Dedifferentiated amniotic fluid mesenchymal stem cell (primary cell): ENCODE measurements at regions not wholly inside any gene's neighbourhood (a gene's known extent, or its start where the extent isn't known, plus 50 kb on each side); places are given as distances from the start of the nearest gene placed in this dataset.

Source experiments
- DNase-seq: peaks from one replicate; pipeline ENCODE4 v3.0.0-alpha.2; 2016; ENCODE audit errors: extremely low spot score

- no peak for DNase-seq
Measured at GRCh38 chr4:184575306-184575705, 73.9 kb downstream of the CASP3 start.

GRCh38 chr4:184574861-184575260, 74.4 kb downstream of the CASP3 start:
- DNase-seq: no peak

DNA sequence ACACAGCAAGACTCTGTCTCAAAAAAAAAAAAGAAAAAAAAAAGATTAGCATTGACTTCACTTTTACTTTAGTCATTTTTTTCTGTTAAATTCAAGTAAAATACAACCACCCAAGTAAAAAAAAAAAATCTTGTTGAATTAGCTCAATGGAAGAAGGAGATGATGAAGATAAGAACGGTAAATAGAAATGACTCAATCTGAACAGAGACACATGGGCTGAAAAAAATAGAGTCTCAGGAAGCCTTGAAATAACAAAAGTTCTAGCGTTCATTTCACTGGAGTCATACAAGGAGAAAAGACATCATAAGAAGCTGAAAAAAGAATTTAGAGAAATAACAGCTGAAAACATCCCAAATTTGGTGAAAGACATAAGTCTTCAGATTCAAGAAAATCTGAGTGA, 75.5 kb downstream of the CASP3 start:
- no peak for DNase-seq

DNA sequence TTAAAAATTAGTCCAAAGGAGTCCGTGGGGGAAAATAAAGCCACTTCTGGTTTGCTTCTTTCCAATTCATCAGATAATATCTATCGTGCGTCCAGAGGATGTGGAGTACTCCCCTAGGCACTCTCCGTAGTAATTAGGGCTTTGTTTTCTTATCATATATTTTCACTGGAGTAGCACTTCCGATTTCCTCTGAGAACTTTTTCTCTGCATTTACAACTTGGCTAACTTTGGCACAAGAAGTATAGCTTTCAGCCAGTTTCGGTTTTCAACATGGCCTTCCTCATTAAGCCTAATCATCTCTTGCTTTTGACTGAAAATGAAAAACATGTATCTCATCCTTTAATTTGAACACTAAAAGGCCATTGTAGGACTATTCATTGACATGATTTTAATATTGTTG, 80.5 kb downstream of the CASP3 start:
- DNase-seq: no peak

DNA sequence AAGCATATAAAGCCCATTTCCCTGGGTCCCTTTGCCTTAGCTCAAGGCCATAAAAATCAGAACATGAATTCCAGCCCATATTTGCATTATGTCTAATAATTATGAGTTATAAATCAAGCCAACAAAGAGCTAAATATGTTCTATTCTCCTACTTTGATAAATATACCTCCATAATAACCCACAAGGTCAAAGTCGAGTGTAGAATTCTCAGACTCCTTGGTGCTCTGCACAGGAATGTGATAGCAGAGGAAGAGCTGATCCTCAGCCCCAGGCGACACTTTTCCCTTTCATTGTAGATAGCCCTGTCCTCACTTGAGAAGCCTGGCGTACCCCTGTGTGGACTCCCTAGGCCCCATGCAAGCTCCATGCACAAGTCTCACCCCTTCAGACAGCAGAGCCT, 85.6 kb downstream of the CASP3 start:
- DNase-seq: no peak

DNA sequence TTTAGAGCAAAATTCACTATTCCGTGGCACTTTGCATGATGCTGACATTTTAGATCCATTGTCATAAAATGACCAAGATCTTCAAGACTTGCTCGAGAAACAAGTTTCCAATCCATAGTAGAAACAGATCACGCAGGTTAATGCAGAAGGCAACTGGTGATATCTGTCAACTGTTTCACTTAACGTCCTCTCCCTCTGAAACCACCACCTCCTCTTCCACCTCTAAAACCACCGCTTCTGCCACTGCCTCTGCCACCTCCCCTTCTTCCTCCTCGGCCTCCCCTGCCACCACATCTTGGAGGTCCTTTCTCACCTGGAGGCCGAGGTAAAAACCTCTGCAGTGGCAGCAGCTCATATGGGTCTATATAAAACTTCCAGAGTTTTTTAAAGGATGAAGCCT, 84.6 kb upstream of the IRF2 start:
- DNase-seq: no peak

GRCh38 chr4:184553891-184554290, 79.5 kb upstream of the IRF2 start:
- no peak for DNase-seq

- DNase-seq: no peak
Measured at GRCh38 chr4:184550476-184550875, 76.1 kb upstream of the IRF2 start.

- DNase-seq: no peak
Measured at GRCh38 chr4:184548648-184549341, 74.4 kb upstream of the IRF2 start.

DNA sequence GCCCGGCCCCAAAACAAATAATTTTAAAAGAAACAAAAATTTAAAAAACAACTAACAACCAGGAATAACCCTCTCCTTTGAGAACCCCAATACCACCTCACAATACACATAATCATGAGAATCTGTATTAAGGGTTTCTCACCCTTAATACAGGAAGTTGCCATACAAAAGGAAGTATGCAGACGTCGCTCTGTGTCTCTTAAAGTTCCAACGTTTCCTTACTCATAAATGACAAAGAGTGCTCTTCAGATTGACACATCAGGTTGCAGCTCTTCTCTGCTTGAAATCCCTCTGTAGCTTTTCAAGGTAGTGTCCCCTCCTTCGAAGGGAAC, 73.9 kb upstream of the IRF2 start:
- DNase-seq: no peak

DNA sequence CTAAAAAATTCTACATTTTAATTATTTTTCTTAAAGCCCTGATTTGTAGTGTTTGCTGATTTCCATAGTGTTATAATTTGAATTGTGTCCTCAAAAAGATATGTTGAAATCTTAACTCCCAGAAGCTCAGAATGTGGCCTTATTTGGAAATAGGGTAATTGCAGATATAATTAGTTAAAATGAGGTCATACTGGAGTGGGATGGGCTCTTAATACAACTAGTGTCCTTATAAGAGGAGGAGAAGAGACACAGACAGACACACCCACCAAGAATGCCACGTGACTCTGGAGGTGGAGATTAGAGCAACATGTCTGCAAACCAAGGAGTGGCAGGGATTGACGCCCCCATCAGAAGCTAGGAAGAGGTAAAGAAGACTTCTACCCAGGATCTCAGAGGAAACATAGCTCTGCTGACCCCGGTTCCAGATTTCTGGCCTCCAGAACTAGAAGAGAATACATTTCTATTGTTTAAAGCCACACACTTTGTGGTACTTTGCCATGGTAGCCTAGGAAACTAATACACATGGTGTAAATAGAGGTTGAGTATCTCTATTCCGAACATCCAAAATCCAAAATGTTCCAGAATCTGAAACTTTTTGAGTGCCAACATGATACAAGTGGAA, 70.5 kb upstream of the IRF2 start:
- DNase-seq: no peak

DNA sequence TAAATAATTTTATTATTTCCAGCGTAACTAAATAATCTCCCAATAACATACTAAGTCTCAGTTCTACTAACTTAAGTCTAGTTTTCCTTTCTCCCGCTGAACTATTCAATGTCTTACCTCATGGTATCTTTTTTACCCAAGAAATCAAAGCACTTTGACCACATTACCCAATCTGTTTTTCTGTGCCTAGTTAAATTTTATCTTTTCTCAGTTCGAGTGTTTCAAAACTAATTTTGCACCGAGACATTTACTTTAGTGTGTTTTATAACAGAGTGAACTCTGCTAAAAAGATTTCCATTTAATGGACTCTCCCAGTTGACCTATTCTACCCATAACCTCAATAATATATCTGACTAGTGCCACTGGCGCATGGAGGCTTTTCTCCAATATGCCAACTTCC, 67.6 kb upstream of the IRF2 start:
- no peak for DNase-seq

DNA sequence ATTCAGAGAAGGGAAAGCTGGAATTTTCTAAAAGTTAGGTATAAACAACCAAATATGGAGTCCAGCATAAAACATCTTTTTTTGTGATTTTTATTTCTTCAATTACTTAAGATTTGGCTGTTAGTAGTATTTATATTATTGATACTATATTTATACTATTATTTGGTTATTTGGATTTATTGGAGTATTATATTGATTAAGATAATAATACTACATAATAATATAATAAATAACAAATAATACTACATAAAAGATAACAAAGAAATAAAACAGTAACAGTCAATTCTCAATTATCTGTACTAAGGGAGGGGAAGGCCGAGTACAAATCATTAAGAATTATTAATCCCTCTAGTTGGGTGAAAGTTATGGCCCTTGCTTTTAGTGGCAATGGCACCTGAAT, 66.0 kb upstream of the IRF2 start:
- DNase-seq: no peak

- peak; percentile 91 for DNase-seq
Measured at GRCh38 chr4:184538023-184538599, 63.8 kb upstream of the IRF2 start.

- DNase-seq: peak; percentile 95
Measured at GRCh38 chr4:184537269-184538022, 63.1 kb upstream of the IRF2 start.

DNA sequence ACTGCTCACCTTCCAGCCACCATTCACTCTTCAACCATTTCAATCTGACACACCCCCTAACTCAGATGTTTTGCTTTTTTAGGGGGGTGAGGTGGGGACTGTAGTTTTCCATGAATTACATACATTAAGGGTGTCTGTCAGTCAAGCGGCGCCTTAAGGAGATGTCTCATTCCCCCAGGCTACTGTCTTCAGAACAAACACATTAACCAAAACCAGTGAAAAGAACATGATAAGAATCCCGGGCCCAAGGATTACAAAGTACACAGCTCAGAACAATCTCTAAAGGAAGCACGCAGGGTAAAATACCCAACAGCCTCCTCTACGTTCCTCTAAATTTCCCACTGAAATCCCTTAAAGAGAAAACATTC, 62.5 kb upstream of the IRF2 start:
- DNase-seq: no peak

DNA sequence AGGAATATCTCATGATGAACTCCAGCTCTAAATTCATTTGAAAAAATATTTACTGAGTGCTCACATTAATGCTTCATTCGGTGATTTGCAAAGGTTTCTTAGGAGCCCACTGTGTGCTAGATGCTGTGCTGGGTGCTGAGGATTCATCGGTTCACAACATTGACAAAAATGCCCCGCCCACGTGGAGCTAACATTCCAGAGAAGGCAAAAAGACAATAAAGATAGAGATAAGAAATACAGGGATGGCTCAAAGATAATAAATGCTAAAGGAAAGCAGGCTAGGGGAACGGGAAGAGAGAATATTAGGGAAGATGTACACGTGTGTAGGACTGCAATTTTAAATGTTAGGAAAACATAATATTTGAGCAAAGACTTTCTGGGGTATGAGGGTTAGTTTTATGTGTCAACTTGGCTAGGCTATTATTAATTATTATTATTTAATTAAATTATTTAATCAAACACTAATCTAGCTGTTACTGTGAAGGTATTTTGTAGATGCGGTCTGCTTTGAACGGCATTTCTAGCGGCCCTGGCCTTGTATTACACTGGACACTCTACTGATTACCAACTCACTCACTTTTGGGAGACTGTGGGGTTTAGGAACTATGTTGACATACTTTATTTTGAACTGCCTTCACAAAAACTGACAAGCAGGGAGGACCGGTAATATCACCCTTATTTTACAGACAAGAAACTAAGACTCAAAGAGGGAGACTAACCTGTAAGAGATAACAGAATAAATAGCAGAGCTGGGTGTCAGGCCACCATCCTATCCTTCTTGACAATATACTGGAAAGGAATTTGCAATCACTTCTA, 61.9 kb upstream of the IRF2 start:
- no peak for DNase-seq

DNA sequence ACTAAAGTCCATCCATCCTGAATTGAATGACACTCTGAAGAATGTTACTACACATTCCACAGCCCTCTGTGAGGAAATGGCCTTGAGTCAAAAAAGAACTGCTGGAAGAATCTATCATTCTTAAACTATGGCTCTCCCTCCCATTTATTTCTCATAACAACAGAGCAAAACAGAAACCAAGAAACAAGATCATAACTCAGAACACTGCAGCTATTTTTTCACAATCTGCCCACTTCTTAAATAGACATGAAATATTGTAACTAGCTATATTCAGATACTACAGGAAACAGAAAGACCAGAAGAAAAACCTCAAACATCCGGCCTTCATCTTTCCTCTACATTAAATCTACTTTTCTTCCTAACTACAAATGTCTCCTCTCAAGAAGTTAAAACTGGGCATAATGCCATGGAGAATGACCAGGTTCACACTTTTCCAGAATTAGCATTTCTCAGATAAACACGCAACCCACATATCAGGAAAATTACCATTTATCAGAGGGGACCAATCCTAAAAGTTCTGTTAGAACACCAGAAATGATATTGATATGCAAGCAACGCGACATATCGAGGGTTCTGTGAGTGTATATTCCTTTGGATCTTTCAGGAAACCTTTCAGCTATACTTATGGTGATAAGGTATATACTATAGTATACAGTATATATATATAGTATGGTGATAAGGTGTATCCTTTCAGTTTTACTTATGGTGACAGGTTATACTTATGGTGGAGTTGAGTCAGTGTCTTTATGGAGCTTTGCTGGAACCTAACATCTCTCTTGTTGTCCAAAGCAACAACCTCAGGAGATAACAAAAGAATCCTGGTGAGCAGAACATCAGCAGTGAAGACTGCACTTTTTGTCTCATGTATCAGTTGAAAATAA, 60.4 kb upstream of the IRF2 start:
- DNase-seq: peak; percentile 84

DNA sequence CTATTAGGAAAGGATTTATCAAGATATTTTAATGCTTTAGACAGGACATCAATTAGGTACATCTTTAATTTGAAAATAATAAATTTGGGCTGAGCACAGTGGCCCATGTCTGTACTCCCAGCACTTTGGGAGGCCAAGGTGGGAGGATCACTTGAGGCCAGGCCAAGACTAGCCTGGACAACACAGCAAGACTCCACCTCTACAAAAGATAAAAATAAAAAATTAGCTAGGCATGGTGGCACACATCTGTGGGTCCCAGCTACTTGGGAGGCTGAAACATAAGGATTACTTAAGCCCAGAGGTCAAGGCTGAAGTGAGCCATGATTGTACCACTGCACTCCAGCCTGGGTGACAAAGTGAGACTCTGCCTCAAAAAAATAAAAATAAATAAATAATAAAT, 59.6 kb upstream of the IRF2 start:
- DNase-seq: no peak

GRCh38 chr4:184531008-184531407, 56.7 kb upstream of the IRF2 start:
- DNase-seq: no peak

DNA sequence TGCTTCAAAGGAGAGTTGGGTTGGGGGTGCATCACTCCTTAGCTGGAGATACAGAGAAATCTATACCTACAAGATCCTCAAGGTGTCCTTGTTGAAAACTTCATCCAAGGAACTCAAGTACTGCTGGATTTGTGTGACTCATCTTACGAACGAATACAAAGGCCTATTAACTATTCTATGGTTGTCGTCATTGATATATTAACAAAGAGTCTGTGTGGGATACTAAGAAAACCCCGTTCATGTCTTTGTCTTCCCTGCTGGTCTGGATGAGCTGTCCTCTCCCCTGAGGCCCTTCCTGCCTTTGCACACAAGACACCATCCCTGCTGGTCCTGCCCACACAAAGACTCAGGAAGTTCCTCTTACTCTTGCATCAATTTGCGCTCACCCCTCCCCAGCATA, 54.9 kb upstream of the IRF2 start:
- DNase-seq: no peak
